Endothelial cell of umbilical vein (primary cell): ENCODE measurements at regions not wholly inside any gene's neighbourhood (a gene's known extent, or its start where the extent isn't known, plus 50 kb on each side); places are given as distances from the start of the nearest gene placed in this dataset.

Experiments
- CTCF ChIP-seq, 2 donors: IDR thresholded peaks; 1 replicate in 1 of 2; 2 replicates in 1 of 2; pipeline ENCODE4 v1.5.1; 2011; ENCODE audit warnings: low read length in 2 of 2, mild to moderate bottlenecking in 2 of 2, moderate library complexity in 2 of 2, control low read depth in 1 of 2, inconsistent platforms in 1 of 2, low read depth in 1 of 2; ENCODE audit not compliant: insufficient read depth in 1 of 2; ENCODE audit errors: extremely low read depth in 1 of 2
- EZH2 ChIP-seq: IDR thresholded peaks from 2 replicates; pipeline ENCODE4 v1.6.1; 2012; ENCODE audit warnings: borderline replicate concordance, low read depth, mild to moderate bottlenecking, moderate library complexity, low read length, inconsistent platforms; ENCODE audit not compliant: severe bottlenecking
- FOS ChIP-seq: IDR thresholded peaks from 2 replicates; pipeline ENCODE4 v1.6.1; 2011; ENCODE audit warnings: mild to moderate bottlenecking, low read length, moderate library complexity, borderline replicate concordance; ENCODE audit not compliant: insufficient read depth
- GATA2 ChIP-seq: IDR thresholded peaks from 2 replicates; pipeline ENCODE4 v1.7.0; 2011; ENCODE audit warnings: low read depth, mild to moderate bottlenecking, moderate library complexity, mixed read lengths, low read length; ENCODE audit not compliant: insufficient read length, insufficient read depth
- JUN ChIP-seq: IDR thresholded peaks from 2 replicates; pipeline ENCODE4 v1.6.1; 2011; ENCODE audit warnings: borderline replicate concordance, low read depth; ENCODE audit not compliant: insufficient read length, insufficient read depth
- MAX ChIP-seq: IDR thresholded peaks from 2 replicates; pipeline ENCODE4 v1.6.1; 2011; ENCODE audit not compliant: insufficient read depth, insufficient read length
- MYC ChIP-seq: IDR thresholded peaks from one replicate; pipeline ENCODE4 v1.6.1; 2011; ENCODE audit warnings: mild to moderate bottlenecking, low read depth, low read length
- POLR2A ChIP-seq: IDR thresholded peaks from 2 replicates; pipeline ENCODE4 v1.6.1; 2012; ENCODE audit warnings: low read depth, mild to moderate bottlenecking, control low read depth, low read length
- POLR2AphosphoS5 ChIP-seq: IDR thresholded peaks from 2 replicates; pipeline ENCODE4 v1.6.1; 2012; ENCODE audit warnings: low read depth, mild to moderate bottlenecking, control low read depth, low read length, moderate library complexity; ENCODE audit not compliant: insufficient read depth

GRCh38 chrX:20352504-20352903, 85.8 kb upstream of the RPS6KA3 start:
- TF ChIP-seq MYC (no peak), POLR2A (no peak), CTCF (IDR thresholded peaks at IDR 0.05; ENCODE audit: extremely low read depth in 1 of 2, insufficient read depth in 1 of 2, low read depth in 1 of 2, low read length in 2 of 2) (no peak), MAX (no peak), EZH2 (no peak), POLR2AphosphoS5 (no peak), JUN (no peak), GATA2 (no peak), FOS (no peak)
